ENCODE measurements at regions not wholly inside any gene's neighbourhood (a gene's known extent, or its start where the extent isn't known, plus 50 kb on each side); places are given as distances from the start of the nearest gene placed in this dataset.

DNA sequence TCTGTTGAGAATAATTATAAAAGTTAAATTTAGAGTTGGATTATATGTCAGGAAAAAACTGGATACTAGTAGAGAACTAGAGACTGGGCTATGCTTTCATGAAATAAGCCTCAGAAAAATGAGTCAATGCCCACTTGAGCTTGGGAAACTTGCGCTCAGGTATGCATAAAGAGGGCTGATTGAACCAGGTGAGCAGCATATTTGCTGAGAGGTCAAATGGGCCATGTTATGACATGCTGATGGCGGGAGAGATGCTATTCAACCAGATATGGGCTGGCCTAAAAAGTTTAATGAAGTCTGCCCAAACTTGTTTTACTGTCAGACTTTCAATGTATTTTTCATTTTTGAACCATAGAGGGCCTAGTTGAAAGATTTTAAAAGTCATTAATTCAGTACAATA, 837.6 kb upstream of the GHITM start:
- intact Hi-C loops (cut with DNase I): no loop called here
- Histone ChIP-seq H3K4me1 (replicated peaks) (no peaks in the 10 kb centered on the region), H3K27me3 (replicated peaks; ENCODE audit: insufficient read depth) (no peaks in the 10 kb centered on the region), H3K4me3 (no peak overlapping the region), H3K9me3 (no peaks in the 10 kb centered on the region), H3K36me3 (no peaks in the 10 kb centered on the region), H3K27ac (no peak overlapping the region)
- TF ChIP-seq, protein P1, sequence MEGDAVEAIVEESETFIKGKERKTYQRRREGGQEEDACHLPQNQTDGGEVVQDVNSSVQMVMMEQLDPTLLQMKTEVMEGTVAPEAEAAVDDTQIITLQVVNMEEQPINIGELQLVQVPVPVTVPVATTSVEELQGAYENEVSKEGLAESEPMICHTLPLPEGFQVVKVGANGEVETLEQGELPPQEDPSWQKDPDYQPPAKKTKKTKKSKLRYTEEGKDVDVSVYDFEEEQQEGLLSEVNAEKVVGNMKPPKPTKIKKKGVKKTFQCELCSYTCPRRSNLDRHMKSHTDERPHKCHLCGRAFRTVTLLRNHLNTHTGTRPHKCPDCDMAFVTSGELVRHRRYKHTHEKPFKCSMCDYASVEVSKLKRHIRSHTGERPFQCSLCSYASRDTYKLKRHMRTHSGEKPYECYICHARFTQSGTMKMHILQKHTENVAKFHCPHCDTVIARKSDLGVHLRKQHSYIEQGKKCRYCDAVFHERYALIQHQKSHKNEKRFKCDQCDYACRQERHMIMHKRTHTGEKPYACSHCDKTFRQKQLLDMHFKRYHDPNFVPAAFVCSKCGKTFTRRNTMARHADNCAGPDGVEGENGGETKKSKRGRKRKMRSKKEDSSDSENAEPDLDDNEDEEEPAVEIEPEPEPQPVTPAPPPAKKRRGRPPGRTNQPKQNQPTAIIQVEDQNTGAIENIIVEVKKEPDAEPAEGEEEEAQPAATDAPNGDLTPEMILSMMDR (IDR thresholded peaks at IDR 0.05): no peak
- 66% methylated on average over 2 of the region's 2 CpGs for WGBS
- DNase-seq (ENCODE audit: low spot score): no peak

- intact Hi-C loops (cut with DNase I): no loop called here
- 94% methylated on average over 1 of the region's 1 CpG for WGBS
- no peak for TF ChIP-seq POLR2AphosphoS5 (IDR thresholded peaks at IDR 0.05)
- no peak for TF ChIP-seq POLR2A (IDR thresholded peaks at IDR 0.05)
Measured at GRCh38 chr10:83302623-83303022, 836.7 kb upstream of the GHITM start.

DNA sequence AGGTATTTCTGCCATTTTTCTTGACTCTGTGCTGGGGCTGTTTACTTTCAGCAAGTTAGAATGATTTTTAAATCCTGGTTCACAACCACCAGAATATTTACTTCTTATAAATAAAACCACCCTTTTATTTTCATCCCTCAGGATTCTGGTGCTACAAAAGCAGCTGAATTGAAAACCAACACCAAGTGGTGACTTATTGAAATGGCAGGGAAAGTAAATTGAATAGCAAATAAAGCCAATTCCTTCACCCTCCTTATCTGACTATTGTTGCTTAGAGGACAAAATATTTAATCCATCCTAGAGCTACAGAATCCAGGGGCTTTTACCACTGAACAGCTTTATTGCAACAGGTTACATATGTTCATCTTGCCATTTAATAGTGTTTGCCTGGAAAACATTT, 828.6 kb upstream of the GHITM start:
- no peaks in the 10 kb centered on the region for H3K9me3 ChIP-seq
- intact Hi-C loops (cut with DNase I): no loop called here
- H3K36me3 ChIP-seq: no peaks in the 10 kb centered on the region
- H3K4me1 ChIP-seq (replicated peaks): no peaks in the 10 kb centered on the region
- TF ChIP-seq POLR2A (IDR thresholded peaks at IDR 0.05): no peak
- TF ChIP-seq, protein P1 (IDR thresholded peaks at IDR 0.05): no peak
- TF ChIP-seq POLR2AphosphoS5 (IDR thresholded peaks at IDR 0.05): no peak
- H3K27ac ChIP-seq: no peak overlapping the region
- DNase-seq (ENCODE audit: low spot score): no peak
- H3K4me3 ChIP-seq: no peak overlapping the region
- H3K27me3 ChIP-seq (replicated peaks; ENCODE audit: insufficient read depth): no peaks in the 10 kb centered on the region

More at GRCh38 chr10:83302623-83303022, 836.7 kb upstream of the GHITM start:
- DNase-seq (ENCODE audit: low spot score): no peak
- no peaks in the 10 kb centered on the region for H3K36me3 ChIP-seq
- H3K4me3 ChIP-seq: no peak overlapping the region
- no peaks in the 10 kb centered on the region for H3K9me3 ChIP-seq
- H3K4me1 ChIP-seq (replicated peaks): no peaks in the 10 kb centered on the region
- H3K27me3 ChIP-seq (replicated peaks; ENCODE audit: insufficient read depth): no peaks in the 10 kb centered on the region
- H3K27ac ChIP-seq: no peak overlapping the region

- TF ChIP-seq POLR2AphosphoS5 (IDR thresholded peaks at IDR 0.05): no peak
- TF ChIP-seq, protein P1 (IDR thresholded peaks at IDR 0.05): no peak
- TF ChIP-seq POLR2A (IDR thresholded peaks at IDR 0.05): no peak
- Histone ChIP-seq H3K4me1 (replicated peaks) (no peaks in the 10 kb centered on the region), H3K27ac (no peak overlapping the region), H3K36me3 (no peaks in the 10 kb centered on the region), H3K27me3 (replicated peaks; ENCODE audit: insufficient read depth) (no peaks in the 10 kb centered on the region), H3K4me3 (no peak overlapping the region), H3K9me3 (no peaks in the 10 kb centered on the region)
- 67% methylated on average over 3 of the region's 3 CpGs for WGBS
- DNase-seq (ENCODE audit: low spot score): no peak
- intact Hi-C loops (cut with DNase I): no loop called here
Measured at GRCh38 chr10:83312570-83312969, 826.7 kb upstream of the GHITM start.

DNA sequence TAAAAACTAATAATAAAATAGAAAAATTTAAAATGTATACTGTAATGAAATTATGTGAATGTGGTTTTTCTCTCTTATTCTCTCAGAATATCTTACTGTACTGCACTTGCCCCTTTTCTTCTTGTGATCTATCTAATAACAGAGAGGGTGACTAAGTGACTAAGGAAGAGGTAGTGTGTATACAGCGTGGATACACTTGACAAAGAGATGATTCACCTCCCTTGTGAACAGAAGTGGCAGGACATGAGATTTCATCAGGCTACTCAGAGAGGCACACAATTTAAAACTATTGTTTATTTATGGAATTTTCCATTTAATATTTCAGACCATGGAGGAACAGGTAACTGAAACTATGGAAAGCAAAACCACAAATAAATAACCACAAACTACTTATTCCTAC, 806.6 kb upstream of the GHITM start:
- no peak for DNase-seq (ENCODE audit: low spot score)
- H3K4me3 ChIP-seq: no peak overlapping the region
- WGBS: 74% methylated on average over 1 of the region's 1 CpG
- intact Hi-C loops (cut with DNase I): no loop called here
- H3K27ac ChIP-seq: no peak overlapping the region
- TF ChIP-seq, protein P1 (IDR thresholded peaks at IDR 0.05): no peak
- no peak for TF ChIP-seq POLR2AphosphoS5 (IDR thresholded peaks at IDR 0.05)
- no peak for TF ChIP-seq POLR2A (IDR thresholded peaks at IDR 0.05)
- no peaks in the 10 kb centered on the region for H3K36me3 ChIP-seq
- no peaks in the 10 kb centered on the region for H3K9me3 ChIP-seq
- no peaks in the 10 kb centered on the region for H3K27me3 ChIP-seq (replicated peaks; ENCODE audit: insufficient read depth)
- no peaks in the 10 kb centered on the region for H3K4me1 ChIP-seq (replicated peaks)

Measured in prostate gland (tissue), 2 donors.